Endodermal cell (in vitro differentiated cells): ENCODE measurements at regions not wholly inside any gene's neighbourhood (a gene's known extent, or its start where the extent isn't known, plus 50 kb on each side); places are given as distances from the start of the nearest gene placed in this dataset.
"Not testable (repeated sequence)": the region's sequence is repeated elsewhere in the genome, so short reads cannot be mapped to it uniquely, and the experiment has no call there.

Experiments
- DNase-seq: peaks from one replicate; pipeline ENCODE4 v3.0.0-alpha.2; 2017
- H3K27ac ChIP-seq: 2 replicates; pipeline ENCODE4 v1.5.1; 2013; ENCODE audit warnings: mild to moderate bottlenecking, low read depth, low read length, moderate library complexity
- H3K27me3 ChIP-seq: 2 replicates; pipeline ENCODE4 v1.6.1; 2013; ENCODE audit warnings: mild to moderate bottlenecking, low read length, moderate library complexity; ENCODE audit not compliant: insufficient read depth, control insufficient read depth, poor library complexity, severe bottlenecking
- H3K36me3 ChIP-seq: 2 replicates; pipeline ENCODE4 v1.7.0; 2013; ENCODE audit warnings: mild to moderate bottlenecking, low read length, moderate library complexity; ENCODE audit not compliant: control insufficient read depth, insufficient read depth
- H3K4me1 ChIP-seq: one replicate; pipeline ENCODE4 v1.7.0; 2013; ENCODE audit warnings: low read length; ENCODE audit not compliant: control insufficient read depth, insufficient read depth
- H3K4me3 ChIP-seq: 2 replicates; pipeline ENCODE4 v1.5.1; 2013; ENCODE audit warnings: mild to moderate bottlenecking, low read length, moderate library complexity
- H3K9ac ChIP-seq: 2 replicates; pipeline ENCODE4 v1.6.1; 2013; ENCODE audit warnings: mild to moderate bottlenecking, low read length, moderate library complexity; ENCODE audit not compliant: poor library complexity, severe bottlenecking; ENCODE audit errors: extremely low read depth
- H3K9me3 ChIP-seq: 2 replicates; pipeline ENCODE4 v1.6.1; 2013; ENCODE audit warnings: mild to moderate bottlenecking, low read length, moderate library complexity; ENCODE audit not compliant: control insufficient read depth
- H3K27ac Mint-ChIP-seq: 2 replicates; pipeline ENCODE4 v1.8.0; 2020; ENCODE audit warnings: mixed read lengths
- H3K27me3 Mint-ChIP-seq: 2 replicates; pipeline ENCODE4 v1.8.0; 2021; ENCODE audit warnings: mild to moderate bottlenecking, mixed read lengths; ENCODE audit not compliant: insufficient read depth
- H3K36me3 Mint-ChIP-seq: 2 replicates; pipeline ENCODE4 v1.8.0; 2020; ENCODE audit warnings: low read depth, mixed read lengths
- H3K4me1 Mint-ChIP-seq: 2 replicates; pipeline ENCODE4 v1.8.0; 2020; ENCODE audit warnings: mixed read lengths
- H3K4me3 Mint-ChIP-seq: 2 replicates; pipeline ENCODE4 v1.8.0; 2020; ENCODE audit warnings: mild to moderate bottlenecking, moderate library complexity, mixed read lengths
- H3K9me3 Mint-ChIP-seq: 2 replicates; pipeline ENCODE4 v1.8.0; 2020; ENCODE audit warnings: mild to moderate bottlenecking, mixed read lengths
- WGBS, 2 experiments: methylation state at CpG; one replicate each; pipeline versions ENCODE4 v1.1.5 to v1.1.7; 2013; ENCODE audit warnings: missing lambda C conversion rate in 2 of 2, mixed read lengths in 1 of 2; ENCODE audit not compliant: insufficient coverage in 1 of 2, insufficient read length in 1 of 2; 5-methylcytosine and 5-hydroxymethylcytosine counted together
- TF ChIP-seq, protein P1 (sequence below): fragments of 200-600 bp; sonication (generic); conservative IDR thresholded peaks from 2 replicates; pipeline ENCODE4 v1.5.0; 2021; ENCODE audit warnings: antibody characterized with exemption, mild to moderate bottlenecking

DNA sequence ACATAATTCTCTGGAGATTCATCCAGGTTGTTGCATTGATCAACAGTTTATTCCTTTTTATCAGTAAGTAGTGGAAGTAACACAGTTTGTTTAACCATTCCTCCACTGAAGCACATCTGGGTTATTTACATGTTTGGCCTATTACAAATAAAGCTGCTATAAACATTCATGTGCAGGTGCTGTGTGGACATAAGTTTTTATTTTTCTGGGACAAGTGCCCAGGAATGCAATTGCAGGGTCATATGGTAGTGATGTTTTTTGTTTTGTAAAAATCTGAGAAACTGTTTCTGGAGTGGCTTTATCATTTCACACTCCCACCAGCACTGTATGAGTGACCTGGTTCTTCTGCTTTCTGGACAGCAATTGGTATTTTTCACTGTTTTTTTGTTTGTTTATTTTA is 505.4 kb downstream of the CCER1 start:
- no peaks in the 10 kb centered on the region for H3K36me3 Mint-ChIP-seq
- Histone ChIP-seq H3K4me1 (no peaks in the 10 kb centered on the region), H3K4me3 (no peak overlapping the region), H3K9ac (no peak overlapping the region), H3K9me3 (no peaks in the 10 kb centered on the region), H3K27me3 (no peaks in the 10 kb centered on the region), H3K36me3 (no peaks in the 10 kb centered on the region), H3K27ac (no peak overlapping the region)
- no peak overlapping the region for H3K4me3 Mint-ChIP-seq
- TF ChIP-seq, protein P1, sequence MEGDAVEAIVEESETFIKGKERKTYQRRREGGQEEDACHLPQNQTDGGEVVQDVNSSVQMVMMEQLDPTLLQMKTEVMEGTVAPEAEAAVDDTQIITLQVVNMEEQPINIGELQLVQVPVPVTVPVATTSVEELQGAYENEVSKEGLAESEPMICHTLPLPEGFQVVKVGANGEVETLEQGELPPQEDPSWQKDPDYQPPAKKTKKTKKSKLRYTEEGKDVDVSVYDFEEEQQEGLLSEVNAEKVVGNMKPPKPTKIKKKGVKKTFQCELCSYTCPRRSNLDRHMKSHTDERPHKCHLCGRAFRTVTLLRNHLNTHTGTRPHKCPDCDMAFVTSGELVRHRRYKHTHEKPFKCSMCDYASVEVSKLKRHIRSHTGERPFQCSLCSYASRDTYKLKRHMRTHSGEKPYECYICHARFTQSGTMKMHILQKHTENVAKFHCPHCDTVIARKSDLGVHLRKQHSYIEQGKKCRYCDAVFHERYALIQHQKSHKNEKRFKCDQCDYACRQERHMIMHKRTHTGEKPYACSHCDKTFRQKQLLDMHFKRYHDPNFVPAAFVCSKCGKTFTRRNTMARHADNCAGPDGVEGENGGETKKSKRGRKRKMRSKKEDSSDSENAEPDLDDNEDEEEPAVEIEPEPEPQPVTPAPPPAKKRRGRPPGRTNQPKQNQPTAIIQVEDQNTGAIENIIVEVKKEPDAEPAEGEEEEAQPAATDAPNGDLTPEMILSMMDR: no peak
- no peaks in the 10 kb centered on the region for H3K27me3 Mint-ChIP-seq
- no peak overlapping the region for H3K27ac Mint-ChIP-seq
- peaks cover 13% of the 10 kb centered on the region for H3K9me3 Mint-ChIP-seq
- peaks cover 5% of the 10 kb centered on the region for H3K4me1 Mint-ChIP-seq
- no peak for DNase-seq

DNA sequence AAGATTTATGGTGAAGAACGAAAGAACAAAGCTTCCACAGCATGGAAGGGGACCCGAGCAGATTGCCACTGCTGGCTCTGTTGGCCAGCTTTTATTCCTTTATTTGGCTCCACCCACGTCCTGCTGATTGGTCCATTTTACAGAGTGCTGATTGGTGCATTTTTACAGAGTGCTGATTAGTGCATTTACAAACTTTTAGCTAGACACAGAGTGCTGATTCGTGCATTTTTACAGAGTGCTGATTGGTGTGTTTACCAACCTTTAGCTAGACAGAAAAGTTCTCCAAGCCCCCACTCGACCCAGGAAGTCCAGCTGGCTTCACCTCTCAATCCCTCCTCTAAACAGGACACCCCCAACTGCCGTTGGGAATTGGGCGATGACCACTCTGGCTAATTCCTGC is 511.5 kb downstream of the CCER1 start:
- not testable (repeated sequence) for H3K4me3 ChIP-seq, H3K27me3 ChIP-seq, H3K27me3 Mint-ChIP-seq, H3K27ac ChIP-seq, H3K27ac Mint-ChIP-seq, DNase-seq, H3K4me1 Mint-ChIP-seq, H3K9ac ChIP-seq, H3K36me3 ChIP-seq, H3K4me1 ChIP-seq, H3K36me3 Mint-ChIP-seq, H3K4me3 Mint-ChIP-seq
- peaks cover 21% of the 10 kb centered on the region for H3K9me3 ChIP-seq
- WGBS, 2 experiments: 92 to 95% methylated on average over 2 to 7 of the region's 7 CpGs
- H3K9me3 Mint-ChIP-seq: peaks cover 34% of the 10 kb centered on the region

DNA sequence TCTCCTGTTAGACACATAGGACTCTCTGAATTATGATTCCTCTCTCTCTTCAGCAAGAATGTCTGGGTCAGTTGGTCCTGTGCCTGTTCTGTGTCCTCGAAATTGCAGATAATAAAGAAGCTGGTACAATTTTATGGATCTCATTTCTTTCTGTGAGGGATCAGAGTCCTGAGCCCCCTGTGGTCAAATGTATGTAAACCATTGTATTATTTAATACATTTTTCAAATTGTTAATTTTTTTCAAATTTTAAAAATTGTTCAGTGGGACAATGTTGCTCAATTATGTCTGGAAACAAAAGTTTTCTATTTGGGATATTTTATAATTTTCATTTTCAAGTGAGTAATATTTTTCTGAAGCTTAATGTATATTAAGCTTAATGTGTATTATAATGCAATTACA is 513.5 kb downstream of the CCER1 start:
- WGBS, 2 experiments: 75% methylated on average over 1 of the region's 1 CpG; no CpG with 5 or more reads in 1 of the 2 experiments
- H3K27me3 Mint-ChIP-seq: no peaks in the 10 kb centered on the region
- H3K4me1 Mint-ChIP-seq: peaks cover 5% of the 10 kb centered on the region

DNA sequence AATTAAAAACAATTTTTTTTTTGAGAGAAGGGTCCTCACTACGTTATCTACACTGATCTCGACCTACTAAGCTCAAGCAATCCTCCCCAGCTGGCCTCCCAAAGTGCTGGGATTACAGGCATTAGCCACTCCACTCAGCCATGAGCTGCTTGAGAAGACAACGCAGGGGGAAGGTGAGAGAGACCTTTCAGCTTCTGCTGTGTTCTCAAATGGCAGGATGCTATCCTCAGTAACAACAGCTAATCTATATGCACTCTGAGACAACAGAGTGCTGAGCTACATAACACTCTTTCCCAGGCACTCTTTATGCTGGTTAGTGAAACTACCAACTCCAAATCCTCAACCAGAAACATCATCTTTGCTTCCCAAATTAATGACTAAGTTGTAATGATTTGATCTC is 526.1 kb downstream of the CCER1 start:
- H3K36me3 ChIP-seq: no peaks in the 10 kb centered on the region
- DNase-seq: peak; percentile 54
- H3K4me1 ChIP-seq: no peaks in the 10 kb centered on the region
- TF ChIP-seq, protein P1: no peak
- peaks cover under 1% of the 10 kb centered on the region for H3K9me3 ChIP-seq
- Mint-ChIP-seq H3K9me3 (peaks cover under 1% of the 10 kb centered on the region), H3K4me3 (no peak overlapping the region), H3K27ac (no peak overlapping the region), H3K27me3 (no peaks in the 10 kb centered on the region), H3K36me3 (no peaks in the 10 kb centered on the region), H3K4me1 (no peaks in the 10 kb centered on the region)
- no peaks in the 10 kb centered on the region for H3K27me3 ChIP-seq
- no peak overlapping the region for H3K27ac ChIP-seq
- no peak overlapping the region for H3K9ac ChIP-seq
- no peak overlapping the region for H3K4me3 ChIP-seq
- WGBS, 2 experiments: 88 to 91% methylated on average over 3 of the region's 3 CpGs

More for the DNA sequence above, 513.5 kb downstream of the CCER1 start:
- H3K4me3 Mint-ChIP-seq: no peak overlapping the region
- Histone ChIP-seq H3K27me3 (no peaks in the 10 kb centered on the region), H3K4me1 (no peaks in the 10 kb centered on the region), H3K9ac (no peak overlapping the region), H3K4me3 (no peak overlapping the region), H3K36me3 (no peaks in the 10 kb centered on the region), H3K9me3 (peaks cover 21% of the 10 kb centered on the region), H3K27ac (no peak overlapping the region)
- no peak overlapping the region for H3K27ac Mint-ChIP-seq
- TF ChIP-seq, protein P1: peak; percentile 21
- peaks cover 21% of the 10 kb centered on the region for H3K9me3 Mint-ChIP-seq
- peaks cover 9% of the 10 kb centered on the region for H3K36me3 Mint-ChIP-seq
- no peak for DNase-seq
